K562 (cell line): ENCODE measurements at regions not wholly inside any gene's neighbourhood (a gene's known extent, or its start where the extent isn't known, plus 50 kb on each side); places are given as distances from the start of the nearest gene placed in this dataset.

Experiments
- ATAC-seq: fragments of 200-7000 bp; cut with Tn5 transposase; 3 replicates; pipeline ENCODE4 v1.9.1; 2020; ENCODE audit warnings: moderate library complexity
- BruUV-seq: library from RNA; stranded (reverse); fragments of 400-500 nt; replicated peaks from 2 replicates; lab custom pipeline; 2021; lab: Mats Ljungman, UMichigan
- CTCF ChIA-PET: fragments of 300-600 bp; formaldehyde crosslinking; extraction: SDS; loops from one replicate; lab custom pipeline; 2021; ENCODE audit warnings: low intra/inter-chr PET ratio; lab: Yijun Ruan, JAX
- POLR2A ChIA-PET: fragments of 300-600, 350-650 bp; sonication (Branson Sonifier 250); formaldehyde crosslinking; extraction: SDS; loops from one replicate; lab custom pipeline; 2021; ENCODE audit warnings: antibody characterized with exemption, inconsistent platforms; lab: Yijun Ruan, JAX
- DNase-seq, 4 experiments: peaks; one replicate each; pipeline versions ENCODE4 v3.0.0 to v3.0.0-alpha.2; 2011 to 2018; ENCODE audit warnings: low spot score in 3 of 4, mixed read lengths in 3 of 4; ENCODE audit errors: extremely low read depth in 1 of 4
- FAIRE-seq: peaks from 2 replicates; lab custom pipeline; 2011; peaks lifted over from hg19 to GRCh38; lab: Jason Lieb, UNC
- H2AFZ ChIP-seq: 2 replicates; pipeline ENCODE4 v1.6.0; 2011; ENCODE audit warnings: low read depth, low read length, control low read depth, inconsistent platforms
- H3K27ac ChIP-seq: fragments of 200-600 bp; 3 replicates; pipeline ENCODE4 v1.8.0; 2011; ENCODE audit warnings: low read depth, mild to moderate bottlenecking, control low read depth, inconsistent platforms, low read length, moderate library complexity, mixed read lengths; ENCODE audit errors: extremely low read depth
- H3K27me3 ChIP-seq, 2 experiments: fragments of 300-600 bp in 1 of 2; 2 replicates in 1 of 2; 3 replicates in 1 of 2; pipeline versions ENCODE4 v1.6.0 to v1.8.0; 2011; ENCODE audit warnings: inconsistent platforms in 2 of 2, low read length in 2 of 2, mild to moderate bottlenecking in 1 of 2, mixed read lengths in 1 of 2, moderate library complexity in 1 of 2; ENCODE audit not compliant: control insufficient read depth in 2 of 2, insufficient read depth in 2 of 2
- H3K36me3 ChIP-seq: fragments of 300-600 bp; 3 replicates; pipeline ENCODE4 v1.8.0; 2011; ENCODE audit warnings: mild to moderate bottlenecking, low read length, inconsistent platforms; ENCODE audit not compliant: control insufficient read depth, insufficient read depth
- H3K4me1 ChIP-seq, 2 experiments: fragments of 200-600 bp in 1 of 2; replicated peaks in 1 of 2; 2 replicates in 1 of 2; 3 replicates in 1 of 2; pipeline versions ENCODE4 v1.5.1 to v1.8.0; 2011; ENCODE audit warnings: inconsistent platforms in 2 of 2, low read length in 2 of 2, mild to moderate bottlenecking in 1 of 2, mixed read lengths in 1 of 2, moderate library complexity in 1 of 2; ENCODE audit not compliant: control insufficient read depth in 2 of 2, insufficient read depth in 2 of 2
- H3K4me2 ChIP-seq: 2 replicates; pipeline ENCODE4 v1.6.1; 2011; ENCODE audit warnings: low read length, control low read depth, inconsistent platforms, mixed read lengths; ENCODE audit not compliant: insufficient read depth
- H3K4me3 ChIP-seq: fragments of 200-600 bp; sonication (generic), shearing (Covaris generic); 2 replicates; pipeline ENCODE4 v1.5.1; 2016; ENCODE audit warnings: control low read depth, inconsistent platforms
- H3K79me2 ChIP-seq: fragments of 200-600 bp; 3 replicates; pipeline ENCODE4 v1.8.0; 2011; ENCODE audit warnings: low read length, inconsistent platforms; ENCODE audit not compliant: control insufficient read depth, insufficient read depth
- H3K9ac ChIP-seq, 2 experiments: 2 replicates each; pipeline versions ENCODE4 v1.6.0 to v1.6.1; 2011; ENCODE audit warnings: low read depth in 2 of 2, low read length in 2 of 2, control low read depth in 1 of 2, inconsistent platforms in 1 of 2, mild to moderate bottlenecking in 1 of 2, mixed read lengths in 1 of 2; ENCODE audit not compliant: insufficient read depth in 1 of 2
- H3K9me1 ChIP-seq: one replicate; pipeline ENCODE4 v1.6.0; 2011; ENCODE audit warnings: inconsistent platforms, mild to moderate bottlenecking, low read length, moderate library complexity; ENCODE audit not compliant: control insufficient read depth, insufficient read depth
- H3K9me3 ChIP-seq: replicated peaks from 2 replicates; pipeline ENCODE4 v1.5.1; 2011; ENCODE audit warnings: low read depth, low read length, inconsistent platforms; ENCODE audit not compliant: control insufficient read depth, insufficient read depth
- H4K20me1 ChIP-seq: replicated peaks from 2 replicates; pipeline ENCODE4 v1.6.1; 2011; ENCODE audit warnings: low read length, inconsistent platforms, mixed read lengths; ENCODE audit not compliant: control insufficient read depth, insufficient read depth
- CXXC5 ChIP-seq: fragments of 250-450 bp; sonication (Bioruptor Pico); IDR thresholded peaks from 2 replicates; pipeline ENCODE4 v1.8.0; 2022; ENCODE audit warnings: inconsistent platforms, mild to moderate bottlenecking, moderate library complexity
- ELF4 ChIP-seq: fragments of 450-650 bp; formaldehyde crosslinking; IDR thresholded peaks from 2 replicates; pipeline ENCODE4 v1.4.0; 2022; ENCODE audit warnings: missing genetic modification characterization
- KDM1A ChIP-seq, 2 experiments: fragments of 450-650 bp; IDR thresholded peaks; 2 replicates each; pipeline ENCODE4 v1.6.1; 2016; ENCODE audit warnings: mild to moderate bottlenecking in 2 of 2
- NR4A1 ChIP-seq, 2 experiments: fragments of 250-450 bp in 1 of 2; fragments of 450-650 bp in 1 of 2; sonication (Bioruptor Pico) in 1 of 2; IDR thresholded peaks; 2 replicates each; pipeline versions ENCODE4 v1.4.0 to v1.6.1; 2016 to 2020; ENCODE audit warnings: mild to moderate bottlenecking in 2 of 2, missing compliant biosample characterization in 1 of 2, missing genetic modification characterization in 1 of 2, moderate library complexity in 1 of 2
- TEAD1 ChIP-seq, 2 experiments: fragments of 450-650 bp in 1 of 2; sonication (generic) in 1 of 2; formaldehyde crosslinking; IDR thresholded peaks; 2 replicates each; pipeline versions ENCODE4 v1.4.0 to v1.8.0; 2020 to 2022; ENCODE audit warnings: mild to moderate bottlenecking in 2 of 2, missing genetic modification reagents in 1 of 2
- ZNF431 ChIP-seq: sonication (generic); formaldehyde crosslinking; IDR thresholded peaks from 2 replicates; pipeline ENCODE4 v1.8.0; 2022; ENCODE audit warnings: mild to moderate bottlenecking, missing genetic modification reagents
- WGBS: fragments of 100-300 bp; shearing (Covaris generic); methylation state at CpG from one replicate; pipeline ENCODE4 v1.1.6; 2016; ENCODE audit warnings: low coverage, mixed read lengths; ENCODE audit not compliant: insufficient coverage; ENCODE audit errors: missing lambda C conversion rate; 5-methylcytosine and 5-hydroxymethylcytosine counted together
- in situ Hi-C: fragments of 300-500 bp; cut with MboI; formaldehyde crosslinking; loops from 4 replicates; pipeline ENCODE4 v1.15.0; 2018; ENCODE audit warnings: inconsistent platforms, mixed read lengths
- intact Hi-C: fragments of 100-400 bp; cut with micrococcal nuclease; formaldehyde crosslinking; loops from 2 replicates; pipeline ENCODE4 v1.14.2; 2022

GRCh38 chr2:188785061-188785460 lies 189.1 kb upstream of the COL3A1 start (continued):
- TF ChIP-seq TEAD1 (CRISPR knock-in tag; IDR thresholded peaks at IDR 0.05) (no peak), ELF4 (CRISPR knock-in tag) (no peak), KDM1A (IDR thresholded peaks at IDR 0.05) (no peak), ZNF431 (CRISPR knock-in tag) (no peak), CXXC5 (CRISPR knock-in tag) (no peak)

GRCh38 chr2:188785490-188785889 lies 188.7 kb upstream of the COL3A1 start:
- 9% methylated on average over 6 of the region's 6 CpGs for WGBS
- no peak overlapping the region for H3K9ac ChIP-seq
- H2AFZ ChIP-seq: no peak overlapping the region
- ATAC-seq (no peak), DNase-seq (no peak), FAIRE-seq (no peak)
- H3K9me3 ChIP-seq: no peaks in the 10 kb centered on the region
- ChIA-PET CTCF (no interaction called here), POLR2A (no interaction called here)
- H3K4me2 ChIP-seq: no peak overlapping the region
- intact Hi-C loops: no loop called here
- TF ChIP-seq NR4A1 (CRISPR knock-in tag; IDR thresholded peaks at IDR 0.05) (no peak), NR4A1 (tag; IDR thresholded peaks at IDR 0.05) (no peak)
- H3K27ac ChIP-seq: no peak overlapping the region
- H4K20me1 ChIP-seq: no peaks in the 10 kb centered on the region
- no peaks in the 10 kb centered on the region for H3K4me1 ChIP-seq
- H3K79me2 ChIP-seq: no peaks in the 10 kb centered on the region
- no peaks in the 10 kb centered on the region for H3K36me3 ChIP-seq
- H3K4me3 ChIP-seq: no peak overlapping the region
- BruUV-seq: no TSS peak
- in situ Hi-C loops: no loop called here
- H3K9me1 ChIP-seq: no peaks in the 10 kb centered on the region
- no peaks in the 10 kb centered on the region for H3K27me3 ChIP-seq
